HUES48 (cell line): ENCODE measurements at regions not wholly inside any gene's neighbourhood (a gene's known extent, or its start where the extent isn't known, plus 50 kb on each side); places are given as distances from the start of the nearest gene placed in this dataset.

Source experiments
- H3K27ac ChIP-seq: one replicate; pipeline ENCODE4 v1.7.0; 2013; ENCODE audit warnings: low read depth, low read length, inconsistent platforms
- H3K27me3 ChIP-seq: 2 replicates; pipeline ENCODE4 v1.6.1; 2013; ENCODE audit warnings: mild to moderate bottlenecking, low read length; ENCODE audit not compliant: control insufficient read depth, insufficient read depth
- H3K36me3 ChIP-seq: 2 replicates; pipeline ENCODE4 v1.6.1; 2013; ENCODE audit warnings: low read length; ENCODE audit not compliant: control insufficient read depth, insufficient read depth
- H3K4me1 ChIP-seq: 2 replicates; pipeline ENCODE4 v1.6.1; 2013; ENCODE audit warnings: mild to moderate bottlenecking, low read length; ENCODE audit not compliant: control insufficient read depth, insufficient read depth
- H3K4me3 ChIP-seq: 2 replicates; pipeline ENCODE4 v1.5.1; 2013; ENCODE audit warnings: mild to moderate bottlenecking, low read depth, low read length
- H3K9ac ChIP-seq: 2 replicates; pipeline ENCODE4 v1.6.1; 2013; ENCODE audit warnings: mild to moderate bottlenecking, low read depth, low read length, moderate library complexity
- H3K9me3 ChIP-seq: 2 replicates; pipeline ENCODE4 v1.6.1; 2013; ENCODE audit warnings: low read length; ENCODE audit not compliant: control insufficient read depth, insufficient read depth

GRCh38 chr3:177601152-177601551 is 403.9 kb upstream of the TBL1XR1 start:
- H3K9ac ChIP-seq = no peak overlapping the region
- H3K27me3 ChIP-seq = no peaks in the 10 kb centered on the region
- H3K36me3 ChIP-seq = no peaks in the 10 kb centered on the region
- H3K4me3 ChIP-seq = no peak overlapping the region
- H3K4me1 ChIP-seq = peaks cover 40% of the 10 kb centered on the region
- no peak overlapping the region for H3K27ac ChIP-seq
- H3K9me3 ChIP-seq = no peaks in the 10 kb centered on the region

GRCh38 chr3:177602601-177603147 is 405.4 kb upstream of the TBL1XR1 start:
- Histone ChIP-seq H3K36me3 (no peaks in the 10 kb centered on the region), H3K9ac (no peak overlapping the region), H3K4me3 (no peak overlapping the region), H3K9me3 (no peaks in the 10 kb centered on the region), H3K4me1 (peaks cover 43% of the 10 kb centered on the region), H3K27ac (no peak overlapping the region), H3K27me3 (no peaks in the 10 kb centered on the region)

GRCh38 chr3:177603148-177603603 is 405.9 kb upstream of the TBL1XR1 start:
- no peak overlapping the region for H3K9ac ChIP-seq
- no peaks in the 10 kb centered on the region for H3K36me3 ChIP-seq
- H3K4me1 ChIP-seq = peaks cover 41% of the 10 kb centered on the region
- H3K27me3 ChIP-seq = no peaks in the 10 kb centered on the region
- no peak overlapping the region for H3K4me3 ChIP-seq
- no peaks in the 10 kb centered on the region for H3K9me3 ChIP-seq
- no peak overlapping the region for H3K27ac ChIP-seq

- Histone ChIP-seq H3K9ac (no peak overlapping the region), H3K27ac (no peak overlapping the region), H3K9me3 (no peaks in the 10 kb centered on the region), H3K4me1 (peaks cover 31% of the 10 kb centered on the region), H3K36me3 (no peaks in the 10 kb centered on the region), H3K27me3 (no peaks in the 10 kb centered on the region), H3K4me3 (no peak overlapping the region)
Observed at GRCh38 chr3:177604181-177604580, 406.9 kb upstream of the TBL1XR1 start.

- no peaks in the 10 kb centered on the region for H3K36me3 ChIP-seq
- no peaks in the 10 kb centered on the region for H3K9me3 ChIP-seq
- no peak overlapping the region for H3K27ac ChIP-seq
- H3K4me1 ChIP-seq = peaks cover 50% of the 10 kb centered on the region
- no peak overlapping the region for H3K4me3 ChIP-seq
- no peak overlapping the region for H3K9ac ChIP-seq
- H3K27me3 ChIP-seq = no peaks in the 10 kb centered on the region
Observed at GRCh38 chr3:177606891-177607290, 409.6 kb upstream of the TBL1XR1 start.

- Histone ChIP-seq H3K4me3 (no peak overlapping the region), H3K27me3 (no peaks in the 10 kb centered on the region), H3K4me1 (peaks cover 47% of the 10 kb centered on the region), H3K9ac (no peak overlapping the region), H3K36me3 (no peaks in the 10 kb centered on the region), H3K9me3 (no peaks in the 10 kb centered on the region), H3K27ac (no peak overlapping the region)
Observed at GRCh38 chr3:177607589-177607988, 410.3 kb upstream of the TBL1XR1 start.

GRCh38 chr3:177608443-177608842 is 411.2 kb upstream of the TBL1XR1 start:
- Histone ChIP-seq H3K27me3 (no peaks in the 10 kb centered on the region), H3K27ac (no peak overlapping the region), H3K36me3 (no peaks in the 10 kb centered on the region), H3K4me3 (no peak overlapping the region), H3K9ac (no peak overlapping the region), H3K4me1 (peaks cover 38% of the 10 kb centered on the region), H3K9me3 (no peaks in the 10 kb centered on the region)

- Histone ChIP-seq H3K4me3 (no peak overlapping the region), H3K27ac (peak overlapping the region; percentile 80), H3K4me1 (peaks cover 36% of the 10 kb centered on the region), H3K27me3 (no peaks in the 10 kb centered on the region), H3K9me3 (no peaks in the 10 kb centered on the region), H3K36me3 (no peaks in the 10 kb centered on the region), H3K9ac (no peak overlapping the region)
Observed at GRCh38 chr3:177609613-177610012, 412.3 kb upstream of the TBL1XR1 start.

GRCh38 chr3:177610262-177610661 is 413.0 kb upstream of the TBL1XR1 start:
- H3K9ac ChIP-seq = no peak overlapping the region
- H3K4me3 ChIP-seq = no peak overlapping the region
- H3K36me3 ChIP-seq = no peaks in the 10 kb centered on the region
- no peaks in the 10 kb centered on the region for H3K27me3 ChIP-seq
- H3K27ac ChIP-seq = peak overlapping the region; percentile 80
- peaks cover 38% of the 10 kb centered on the region for H3K4me1 ChIP-seq
- H3K9me3 ChIP-seq = no peaks in the 10 kb centered on the region

- Histone ChIP-seq H3K4me3 (no peak overlapping the region), H3K27ac (peak overlapping the region; percentile 80), H3K4me1 (peaks cover 41% of the 10 kb centered on the region), H3K9me3 (no peaks in the 10 kb centered on the region), H3K9ac (no peak overlapping the region), H3K36me3 (no peaks in the 10 kb centered on the region), H3K27me3 (no peaks in the 10 kb centered on the region)
Observed at GRCh38 chr3:177610686-177611633, 413.7 kb upstream of the TBL1XR1 start.

- Histone ChIP-seq H3K27ac (peak overlapping the region; percentile 80), H3K4me3 (no peak overlapping the region), H3K4me1 (peaks cover 39% of the 10 kb centered on the region), H3K27me3 (no peaks in the 10 kb centered on the region), H3K9ac (no peak overlapping the region), H3K9me3 (no peaks in the 10 kb centered on the region), H3K36me3 (no peaks in the 10 kb centered on the region)
Observed at GRCh38 chr3:177611752-177612334, 414.6 kb upstream of the TBL1XR1 start.
